ENCODE measurements at regions not wholly inside any gene's neighbourhood (a gene's known extent, or its start where the extent isn't known, plus 50 kb on each side); places are given as distances from the start of the nearest gene placed in this dataset.

DNA sequence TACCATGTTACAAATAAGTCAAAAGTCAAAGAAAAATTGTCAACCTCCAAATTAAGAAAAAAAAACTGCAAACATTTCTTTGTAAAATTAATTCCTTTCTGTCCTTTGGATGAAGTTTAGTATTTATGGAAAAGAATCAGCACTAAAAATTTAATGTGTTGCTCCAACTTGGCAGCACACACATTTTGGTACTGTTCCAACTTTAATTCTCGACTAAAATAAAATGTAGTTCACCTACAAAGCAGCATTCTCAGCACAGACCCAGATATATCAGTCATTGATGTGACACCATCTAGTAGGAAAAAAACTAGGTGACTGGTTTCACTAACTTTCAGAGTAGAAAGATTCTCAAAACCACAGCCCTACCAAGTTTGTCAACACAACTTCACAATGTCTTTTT lies 131.7 kb upstream of the ROBO2 start:
- ATAC-seq (no peak), DNase-seq (no peak)
- Histone ChIP-seq H3K4me3 (no peak overlapping the region), H3K27me3 (no peaks in the 10 kb centered on the region), H3K4me1 (no peaks in the 10 kb centered on the region), H3K27ac (no peak overlapping the region), H3K36me3 (no peaks in the 10 kb centered on the region), H3K9me3 (peaks cover 0 to 6% (median 0%) of the 10 kb centered on the region in 12 donors)
- intact Hi-C loops (cut with DNase I), result no loop called here
- 11 to 21% (median 17%) methylated on average over 1 of the region's 1 CpG for WGBS, 4 donors
- TF ChIP-seq CTCF (IDR thresholded peaks at IDR 0.05), result no peak
- TF ChIP-seq POLR2A (IDR thresholded peaks at IDR 0.05), result no peak

- WGBS, 4 donors, result 53 to 68% (median 63%) methylated on average over 12 of the region's 12 CpGs
- no peak overlapping the region for H3K27ac ChIP-seq
- intact Hi-C loops (cut with DNase I), result no loop called here
Measured at GRCh38 chr3:76912841-76913383, 127.0 kb upstream of the ROBO2 start.

GRCh38 chr3:76917436-76917835 lies 122.5 kb upstream of the ROBO2 start:
- intact Hi-C loops (cut with DNase I), result no loop called here
- no peak for ATAC-seq
- TF ChIP-seq CTCF (IDR thresholded peaks at IDR 0.05), result no peak
- no peak for TF ChIP-seq POLR2A (IDR thresholded peaks at IDR 0.05)
- no peak overlapping the region for H3K27ac ChIP-seq
- no peaks in the 10 kb centered on the region for H3K4me1 ChIP-seq
- H3K27me3 ChIP-seq, result no peaks in the 10 kb centered on the region
- DNase-seq, result no peak
- H3K36me3 ChIP-seq, result no peaks in the 10 kb centered on the region
- WGBS, 4 donors, result 85 to 90% (median 88%) methylated on average over 3 of the region's 3 CpGs
- no peak overlapping the region for H3K4me3 ChIP-seq
- peaks cover 0 to 2% (median 0%) of the 10 kb centered on the region in 12 donors for H3K9me3 ChIP-seq

More at GRCh38 chr3:76912841-76913383, 127.0 kb upstream of the ROBO2 start:
- ATAC-seq (no peak), DNase-seq (no peak)
- Histone ChIP-seq H3K27me3 (no peaks in the 10 kb centered on the region), H3K9me3 (peaks cover 0 to 3% (median 0%) of the 10 kb centered on the region in 12 donors), H3K36me3 (no peaks in the 10 kb centered on the region), H3K4me1 (no peaks in the 10 kb centered on the region), H3K4me3 (no peak overlapping the region)
- TF ChIP-seq POLR2A (IDR thresholded peaks at IDR 0.05) (no peak), CTCF (IDR thresholded peaks at IDR 0.05) (no peak)

GRCh38 chr3:76920511-76920910 lies 119.4 kb upstream of the ROBO2 start:
- H3K27me3 ChIP-seq, result no peaks in the 10 kb centered on the region
- TF ChIP-seq CTCF (IDR thresholded peaks at IDR 0.05), result no peak
- intact Hi-C loops (cut with DNase I), result no loop called here
- no peak overlapping the region for H3K27ac ChIP-seq
- H3K9me3 ChIP-seq, result peaks cover 0 to 5% (median 0%) of the 10 kb centered on the region in 12 donors
- DNase-seq (no peak), ATAC-seq (no peak)
- H3K4me3 ChIP-seq, result no peak overlapping the region
- no peaks in the 10 kb centered on the region for H3K36me3 ChIP-seq
- no peaks in the 10 kb centered on the region for H3K4me1 ChIP-seq
